WERI-Rb-1 (cell line): ENCODE measurements at regions not wholly inside any gene's neighbourhood (a gene's known extent, or its start where the extent isn't known, plus 50 kb on each side); places are given as distances from the start of the nearest gene placed in this dataset.
"Not testable (repeated sequence)": the region's sequence is repeated elsewhere in the genome, so short reads cannot be mapped to it uniquely, and the experiment has no call there.

Source experiments
- DNase-seq: peaks from one replicate; pipeline ENCODE4 v3.0.0-alpha.2; 2020
- H3K27ac ChIP-seq: fragments of 250-450 bp; sonication (Bioruptor Pico); 2 replicates; pipeline ENCODE4 v1.5.1; 2020; ENCODE audit warnings: mild to moderate bottlenecking, moderate library complexity
- H3K27me3 ChIP-seq: fragments of 250-450 bp; sonication (Bioruptor Pico); 2 replicates; pipeline ENCODE4 v1.5.1; 2021; ENCODE audit warnings: mild to moderate bottlenecking, low read depth, moderate library complexity; ENCODE audit not compliant: insufficient read depth, severe bottlenecking
- H3K36me3 ChIP-seq: fragments of 250-450 bp; sonication (Bioruptor Pico); 2 replicates; pipeline ENCODE4 v1.5.1; 2020; ENCODE audit warnings: mild to moderate bottlenecking, moderate library complexity
- H3K4me3 ChIP-seq: 2 replicates; pipeline ENCODE4 v1.5.1; 2011; ENCODE audit warnings: low read depth, mild to moderate bottlenecking, control low read depth, low read length
- H3K9me3 ChIP-seq: fragments of 250-450 bp; sonication (Bioruptor Pico); 2 replicates; pipeline ENCODE4 v1.5.1; 2021; ENCODE audit warnings: mild to moderate bottlenecking, moderate library complexity; ENCODE audit not compliant: severe bottlenecking
- CTCF ChIP-seq: IDR thresholded peaks from 2 replicates; pipeline ENCODE4 v1.5.1; 2011; ENCODE audit warnings: low read depth, mild to moderate bottlenecking, control low read depth, inconsistent platforms, low read length

GRCh38 chr3:139107424-139108252, 62.9 kb upstream of the PRR23C start:
- TF ChIP-seq CTCF: no peak
- Histone ChIP-seq H3K27ac (no peak overlapping the region), H3K27me3 (no peaks in the 10 kb centered on the region), H3K9me3 (no peaks in the 10 kb centered on the region), H3K36me3 (no peaks in the 10 kb centered on the region), H3K4me3 (no peak overlapping the region)
- no peak for DNase-seq

DNA sequence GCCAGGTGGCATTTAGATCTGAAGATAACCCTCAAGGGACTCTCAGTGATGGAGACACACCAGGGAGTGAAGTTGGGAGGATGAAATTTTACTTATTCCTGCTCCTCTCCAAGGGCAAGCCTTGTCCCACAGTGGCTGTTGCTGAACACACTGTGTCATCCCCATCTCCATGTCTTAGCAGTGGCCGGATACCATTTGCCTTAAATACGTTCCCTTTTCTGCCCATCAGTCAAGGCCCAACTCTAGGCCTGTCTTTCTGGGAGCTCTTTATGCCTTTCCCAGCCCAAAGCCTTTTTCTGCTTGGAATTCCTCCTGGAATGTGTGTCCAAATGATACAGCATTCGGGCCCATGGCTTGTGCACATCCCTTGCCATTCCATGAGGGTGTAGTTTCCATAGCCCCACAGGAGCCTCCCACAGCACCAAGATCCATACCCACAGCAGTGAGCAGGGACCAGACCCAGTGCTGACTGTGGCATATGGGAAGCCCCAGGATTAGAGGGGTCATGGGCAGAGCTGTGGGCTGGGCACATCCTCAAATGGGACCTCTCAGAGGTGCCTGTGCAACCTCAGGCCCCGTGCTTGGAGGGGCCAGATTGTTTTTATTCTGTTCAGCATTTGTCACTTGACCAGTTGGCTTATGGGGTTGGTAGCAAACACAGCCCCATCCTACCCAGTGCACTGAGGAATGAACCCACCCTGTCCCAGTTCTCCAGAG, 63.7 kb upstream of the PRR23C start:
- H3K27me3 ChIP-seq: no peaks in the 10 kb centered on the region
- no peak for TF ChIP-seq CTCF
- no peak for DNase-seq
- H3K4me3 ChIP-seq: no peak overlapping the region
- H3K36me3 ChIP-seq: no peaks in the 10 kb centered on the region
- no peaks in the 10 kb centered on the region for H3K9me3 ChIP-seq
- H3K27ac ChIP-seq: no peak overlapping the region

DNA sequence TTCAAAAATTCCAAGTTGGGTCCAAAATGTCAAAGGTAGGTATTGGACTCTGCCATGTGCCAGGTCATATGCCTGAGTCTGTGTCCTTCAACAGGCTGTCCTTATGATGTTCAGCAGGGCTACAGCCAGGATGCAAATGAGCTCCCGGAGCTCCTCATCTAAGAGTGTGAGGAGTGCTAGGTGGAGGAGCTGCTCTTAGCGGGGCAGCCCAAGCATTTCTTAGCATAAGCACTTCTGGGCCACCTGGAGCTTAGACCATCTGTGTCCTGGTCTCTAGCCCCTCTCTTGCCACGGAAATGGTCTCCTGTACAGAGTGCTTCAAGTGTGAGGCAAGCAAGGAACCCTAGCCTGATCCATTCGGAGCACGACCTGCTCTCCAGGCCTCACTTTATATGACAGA, 64.6 kb upstream of the PRR23C start:
- H3K36me3 ChIP-seq: no peaks in the 10 kb centered on the region
- DNase-seq: no peak
- H3K27me3 ChIP-seq: no peaks in the 10 kb centered on the region
- H3K4me3 ChIP-seq: no peak overlapping the region
- H3K9me3 ChIP-seq: no peaks in the 10 kb centered on the region
- H3K27ac ChIP-seq: no peak overlapping the region
- no peak for TF ChIP-seq CTCF

DNA sequence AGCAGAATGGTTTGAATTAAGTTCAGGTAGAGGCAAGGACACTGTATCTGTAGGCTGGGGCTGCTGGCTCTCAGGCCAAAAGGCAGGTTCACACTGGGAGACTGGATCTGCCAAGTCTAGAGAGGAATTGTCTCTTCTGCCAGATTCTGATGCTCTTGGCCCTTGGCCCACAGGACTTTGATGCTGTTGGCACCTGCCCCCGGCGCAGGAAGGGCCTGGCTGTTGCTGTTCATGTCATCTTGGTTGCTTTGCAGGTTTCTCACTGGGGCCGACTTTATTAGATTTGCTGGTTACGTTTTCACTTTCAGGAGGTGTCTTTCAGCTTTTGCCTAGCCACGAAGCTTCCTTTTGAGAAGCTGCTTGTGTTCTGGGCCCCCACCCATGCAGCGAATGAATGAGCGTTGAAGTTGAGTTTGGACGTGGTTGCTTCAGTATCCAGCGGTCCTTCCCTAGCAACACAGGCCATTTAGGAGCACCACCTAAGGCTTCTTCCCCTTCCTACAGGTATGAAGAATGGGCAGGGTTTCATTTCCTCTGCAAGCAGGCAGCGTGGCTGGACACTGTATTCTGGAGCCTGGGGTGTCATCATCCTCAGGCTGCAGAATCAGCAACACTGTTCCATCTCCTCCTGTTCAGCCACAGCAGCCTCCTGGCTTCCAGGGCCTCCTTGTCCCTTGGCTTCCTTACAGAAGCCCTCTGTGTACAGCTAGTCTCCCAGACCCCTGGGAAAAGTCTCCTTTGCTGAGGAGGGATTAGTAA, 65.6 kb upstream of the PRR23C start:
- H3K9me3 ChIP-seq: no peaks in the 10 kb centered on the region
- no peak for TF ChIP-seq CTCF
- H3K27ac ChIP-seq: no peak overlapping the region
- H3K4me3 ChIP-seq: no peak overlapping the region
- DNase-seq: no peak
- H3K27me3 ChIP-seq: no peaks in the 10 kb centered on the region
- H3K36me3 ChIP-seq: no peaks in the 10 kb centered on the region

DNA sequence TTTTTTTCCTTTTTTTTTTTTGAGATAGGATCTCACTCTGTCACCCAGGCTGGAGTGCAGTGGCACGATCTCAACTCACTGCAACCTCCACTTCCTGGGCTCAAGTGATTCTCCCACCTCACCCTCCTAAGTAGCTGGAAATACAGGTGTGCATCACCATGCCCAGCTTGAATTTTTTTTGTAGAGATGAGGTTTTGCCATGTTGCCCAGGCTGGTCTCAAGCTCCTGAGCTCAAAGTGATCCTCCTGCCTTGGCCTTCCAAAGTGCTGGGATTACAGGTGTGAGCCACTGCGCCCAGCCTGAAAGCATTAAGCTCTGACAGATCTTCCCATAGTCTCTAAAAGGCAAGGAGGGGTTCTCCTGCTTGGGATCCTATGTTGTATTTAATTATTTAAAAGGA, 66.2 kb upstream of the PRR23C start:
- H3K27ac ChIP-seq, H3K36me3 ChIP-seq, H3K9me3 ChIP-seq, DNase-seq, H3K27me3 ChIP-seq, H3K4me3 ChIP-seq: not testable (repeated sequence)
